ENCODE measurements at regions not wholly inside any gene's neighbourhood (a gene's known extent, or its start where the extent isn't known, plus 50 kb on each side); places are given as distances from the start of the nearest gene placed in this dataset.

DNA sequence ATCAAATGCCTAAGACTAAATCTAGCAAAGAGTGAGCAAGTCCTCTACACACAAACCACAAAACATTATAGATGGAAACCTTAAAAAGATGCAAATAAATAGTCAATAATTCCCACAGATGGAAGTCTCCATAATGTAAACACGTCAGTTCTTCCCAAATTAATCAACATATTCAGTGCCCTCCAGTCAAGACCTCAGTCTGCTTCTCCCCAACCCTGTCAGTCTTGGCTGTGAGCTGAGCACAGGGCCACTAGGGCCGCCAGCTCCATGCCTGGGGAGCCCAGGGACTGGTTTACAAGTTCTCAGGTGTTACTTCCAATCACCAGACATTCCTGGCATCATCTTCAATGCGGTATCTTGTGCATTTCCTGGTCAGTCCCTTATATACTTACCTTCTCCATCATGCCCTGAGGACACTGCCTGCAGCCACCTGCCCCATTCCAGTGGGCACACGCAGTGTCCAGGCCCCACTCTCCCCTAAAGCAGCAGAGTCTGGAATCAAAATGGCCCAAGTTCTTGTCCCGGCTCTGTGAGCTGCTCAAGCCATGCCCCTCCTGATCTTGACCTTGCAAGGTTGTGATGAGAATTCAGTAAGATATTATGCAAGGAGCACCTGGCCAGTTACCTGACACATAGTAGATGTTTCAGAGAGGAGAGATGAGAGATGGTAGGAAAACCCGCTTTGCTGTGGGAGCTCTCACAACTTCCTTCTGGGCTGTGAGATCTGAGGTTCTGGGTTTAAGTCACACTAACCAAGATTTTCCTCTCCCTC is 207.9 kb upstream of the RAB6C start:
- intact Hi-C loops (cut with DNase I) = no loop called here
- H3K9me3 ChIP-seq = no peaks in the 10 kb centered on the region
- ATAC-seq (no peak), DNase-seq (no peak)
- WGBS (ENCODE audit: insufficient coverage, low coverage, low lambda C conversion rate, missing lambda C conversion rate) = 59% methylated on average over 6 of the region's 6 CpGs
- no peaks in the 10 kb centered on the region for H3K4me1 ChIP-seq
- no peak overlapping the region for H3K4me3 ChIP-seq
- no peak overlapping the region for H3K27ac ChIP-seq
- TF ChIP-seq, protein P1, sequence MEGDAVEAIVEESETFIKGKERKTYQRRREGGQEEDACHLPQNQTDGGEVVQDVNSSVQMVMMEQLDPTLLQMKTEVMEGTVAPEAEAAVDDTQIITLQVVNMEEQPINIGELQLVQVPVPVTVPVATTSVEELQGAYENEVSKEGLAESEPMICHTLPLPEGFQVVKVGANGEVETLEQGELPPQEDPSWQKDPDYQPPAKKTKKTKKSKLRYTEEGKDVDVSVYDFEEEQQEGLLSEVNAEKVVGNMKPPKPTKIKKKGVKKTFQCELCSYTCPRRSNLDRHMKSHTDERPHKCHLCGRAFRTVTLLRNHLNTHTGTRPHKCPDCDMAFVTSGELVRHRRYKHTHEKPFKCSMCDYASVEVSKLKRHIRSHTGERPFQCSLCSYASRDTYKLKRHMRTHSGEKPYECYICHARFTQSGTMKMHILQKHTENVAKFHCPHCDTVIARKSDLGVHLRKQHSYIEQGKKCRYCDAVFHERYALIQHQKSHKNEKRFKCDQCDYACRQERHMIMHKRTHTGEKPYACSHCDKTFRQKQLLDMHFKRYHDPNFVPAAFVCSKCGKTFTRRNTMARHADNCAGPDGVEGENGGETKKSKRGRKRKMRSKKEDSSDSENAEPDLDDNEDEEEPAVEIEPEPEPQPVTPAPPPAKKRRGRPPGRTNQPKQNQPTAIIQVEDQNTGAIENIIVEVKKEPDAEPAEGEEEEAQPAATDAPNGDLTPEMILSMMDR (IDR thresholded peaks at IDR 0.05) = no peak
- no peak for TF ChIP-seq POLR2A (IDR thresholded peaks at IDR 0.05)
- H3K27me3 ChIP-seq = no peaks in the 10 kb centered on the region
- no peaks in the 10 kb centered on the region for H3K36me3 ChIP-seq

DNA sequence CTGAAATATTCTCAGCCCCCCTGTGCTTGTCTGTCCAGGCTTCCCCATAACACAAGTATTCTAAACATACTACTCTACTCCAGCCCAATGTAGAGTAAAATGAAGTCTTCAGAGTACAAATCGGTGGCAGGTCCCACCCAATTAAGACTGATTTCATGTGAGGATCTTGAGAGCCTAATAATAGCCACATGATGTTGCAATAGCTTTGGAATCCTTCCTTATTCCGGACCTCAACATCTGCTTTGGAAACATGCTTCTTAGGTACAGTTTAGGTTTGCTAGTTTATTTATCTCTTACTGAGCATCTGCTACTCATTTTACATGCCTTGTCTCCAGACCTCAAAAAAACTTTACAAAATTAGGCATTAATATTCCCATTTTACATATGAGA is 207.3 kb upstream of the RAB6C start:
- DNase-seq = no peak
- Histone ChIP-seq H3K27ac (no peak overlapping the region), H3K9me3 (no peaks in the 10 kb centered on the region), H3K4me3 (no peak overlapping the region), H3K36me3 (no peaks in the 10 kb centered on the region), H3K4me1 (no peaks in the 10 kb centered on the region), H3K27me3 (no peaks in the 10 kb centered on the region)
- 42% methylated on average over 2 of the region's 2 CpGs for WGBS (ENCODE audit: insufficient coverage, low coverage, low lambda C conversion rate, missing lambda C conversion rate)
- TF ChIP-seq, protein P1 (IDR thresholded peaks at IDR 0.05) = no peak
- no peak for TF ChIP-seq POLR2A (IDR thresholded peaks at IDR 0.05)
- intact Hi-C loops (cut with DNase I) = no loop called here
- ATAC-seq = no peak

DNA sequence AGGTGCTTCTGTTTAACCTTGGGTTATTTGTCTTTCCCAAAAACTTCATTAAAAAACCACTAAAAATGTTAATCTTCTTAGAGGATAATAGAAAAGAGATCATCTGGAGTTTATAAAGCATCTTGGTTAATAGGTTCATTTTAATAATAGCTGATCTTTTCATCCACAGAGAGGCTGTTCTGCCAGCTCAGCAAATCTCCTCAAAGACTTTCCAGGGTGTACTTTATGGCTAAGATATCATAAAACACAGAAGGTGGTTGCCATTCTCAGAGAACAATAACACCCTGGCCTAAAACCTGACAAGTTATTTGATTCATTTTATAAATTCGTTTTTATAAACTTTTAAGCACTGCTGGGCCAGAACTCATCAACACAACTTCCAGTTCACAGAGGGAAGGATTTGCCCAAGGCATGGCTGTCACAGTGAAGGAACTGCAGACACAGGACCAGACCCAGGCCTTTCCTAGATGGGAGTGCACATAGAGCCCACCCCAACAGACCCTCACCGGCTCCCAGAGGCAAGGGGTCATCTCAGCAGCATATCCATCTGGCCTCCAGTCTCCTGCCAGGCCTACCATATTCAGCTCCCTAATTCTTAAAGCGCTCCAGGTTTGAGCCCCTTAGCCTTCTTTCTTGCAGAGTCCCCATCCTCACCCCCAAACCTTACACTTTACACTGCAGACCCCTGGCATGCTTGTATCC is 203.4 kb upstream of the RAB6C start:
- intact Hi-C loops (cut with DNase I) = no loop called here
- H3K9me3 ChIP-seq = no peaks in the 10 kb centered on the region
- no peak overlapping the region for H3K27ac ChIP-seq
- H3K4me1 ChIP-seq = no peaks in the 10 kb centered on the region
- no peak for ATAC-seq
- no peak for DNase-seq
- H3K27me3 ChIP-seq = no peaks in the 10 kb centered on the region
- TF ChIP-seq POLR2A (IDR thresholded peaks at IDR 0.05) = no peak
- TF ChIP-seq, protein P1 (IDR thresholded peaks at IDR 0.05) = no peak
- WGBS (ENCODE audit: insufficient coverage, low coverage, low lambda C conversion rate, missing lambda C conversion rate) = 67% methylated on average over 3 of the region's 3 CpGs
- H3K4me3 ChIP-seq = no peak overlapping the region
- no peaks in the 10 kb centered on the region for H3K36me3 ChIP-seq

DNA sequence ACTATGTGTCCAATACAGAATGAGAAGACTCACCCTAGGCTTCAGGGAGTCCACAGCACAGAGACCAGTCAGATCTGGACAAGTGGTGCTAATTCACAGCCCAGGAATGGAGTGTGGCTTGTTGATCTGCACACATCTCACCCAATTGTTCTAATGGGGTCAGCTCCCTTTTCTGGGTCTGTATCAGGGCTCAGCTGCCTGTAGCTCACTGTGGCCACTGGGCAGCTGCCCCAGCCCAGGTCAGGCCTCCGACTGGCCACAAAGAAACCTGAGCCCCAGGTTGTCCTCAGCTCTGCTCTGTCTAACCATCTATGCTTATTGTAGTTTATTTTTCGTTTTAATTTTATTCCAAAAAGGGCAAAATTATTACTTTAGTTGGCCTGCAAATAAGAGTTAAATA is 202.3 kb upstream of the RAB6C start:
- TF ChIP-seq, protein P1 (IDR thresholded peaks at IDR 0.05) = no peak
- TF ChIP-seq POLR2A (IDR thresholded peaks at IDR 0.05) = no peak
- H3K27ac ChIP-seq = no peak overlapping the region
- H3K9me3 ChIP-seq = no peaks in the 10 kb centered on the region
- intact Hi-C loops (cut with DNase I) = no loop called here
- DNase-seq = no peak
- no peak overlapping the region for H3K4me3 ChIP-seq
- H3K27me3 ChIP-seq = no peaks in the 10 kb centered on the region
- no peak for ATAC-seq
- 46% methylated on average over 2 of the region's 2 CpGs for WGBS (ENCODE audit: insufficient coverage, low coverage, low lambda C conversion rate, missing lambda C conversion rate)
- no peaks in the 10 kb centered on the region for H3K4me1 ChIP-seq
- H3K36me3 ChIP-seq = no peaks in the 10 kb centered on the region

All from right lobe of liver (tissue), 6 donors.